ENCODE measurements at regions not wholly inside any gene's neighbourhood (a gene's known extent, or its start where the extent isn't known, plus 50 kb on each side); places are given as distances from the start of the nearest gene placed in this dataset.
"Not testable (repeated sequence)": the region's sequence is repeated elsewhere in the genome, so short reads cannot be mapped to it uniquely, and the experiment has no call there.

GRCh38 chr2:17188721-17189120 lies 329.5 kb downstream of the RAD51AP2 start:
- no peak for DNase-seq

GRCh38 chr2:17184512-17184911 lies 333.7 kb downstream of the RAD51AP2 start:
- DNase-seq, result no peak

- no peak for DNase-seq
Measured at GRCh38 chr2:17182399-17182798, 335.8 kb downstream of the RAD51AP2 start.

- DNase-seq, result no peak
Measured at GRCh38 chr2:17181051-17181752, 337.0 kb downstream of the RAD51AP2 start.

GRCh38 chr2:17179145-17179808 lies 339.0 kb downstream of the RAD51AP2 start:
- no peak for DNase-seq

- DNase-seq, result no peak
Measured at GRCh38 chr2:17177088-17177487, 341.2 kb downstream of the RAD51AP2 start.

GRCh38 chr2:17171446-17172049 lies 346.7 kb downstream of the RAD51AP2 start:
- no peak for DNase-seq

GRCh38 chr2:17166506-17166905 lies 351.7 kb downstream of the RAD51AP2 start:
- no peak for DNase-seq

- no peak for DNase-seq
Measured at GRCh38 chr2:17164550-17164949, 353.7 kb downstream of the RAD51AP2 start.

GRCh38 chr2:17163638-17164037 lies 354.6 kb downstream of the RAD51AP2 start:
- no peak for DNase-seq

- no peak for DNase-seq
Measured at GRCh38 chr2:17162713-17163112, 355.5 kb downstream of the RAD51AP2 start.

GRCh38 chr2:17160594-17160993 lies 357.6 kb downstream of the RAD51AP2 start:
- DNase-seq, result no peak

- no peak for DNase-seq
Measured at GRCh38 chr2:17156086-17156485, 362.2 kb downstream of the RAD51AP2 start.

- no peak for DNase-seq
Measured at GRCh38 chr2:17149945-17150344, 368.3 kb downstream of the RAD51AP2 start.

GRCh38 chr2:17148407-17149145 lies 369.7 kb downstream of the RAD51AP2 start:
- no peak for DNase-seq

GRCh38 chr2:17146358-17146757 lies 371.9 kb downstream of the RAD51AP2 start:
- no peak for DNase-seq

GRCh38 chr2:17136877-17137276 lies 381.4 kb downstream of the RAD51AP2 start:
- DNase-seq, result no peak

- DNase-seq, result no peak
Measured at GRCh38 chr2:17136231-17136630, 382.0 kb downstream of the RAD51AP2 start.

- DNase-seq, result no peak
Measured at GRCh38 chr2:17135619-17136018, 382.6 kb downstream of the RAD51AP2 start.

GRCh38 chr2:17133052-17133671 lies 385.1 kb downstream of the RAD51AP2 start:
- no peak for DNase-seq

- DNase-seq, result not testable (repeated sequence)
Measured at GRCh38 chr2:17130627-17131026, 387.6 kb downstream of the RAD51AP2 start.

- DNase-seq, result no peak
Measured at GRCh38 chr2:17125989-17126620, 392.1 kb downstream of the RAD51AP2 start.
